GM19455 (cell line): ENCODE measurements at regions not wholly inside any gene's neighbourhood (a gene's known extent, or its start where the extent isn't known, plus 50 kb on each side); places are given as distances from the start of the nearest gene placed in this dataset.

Source experiments
- ATAC-seq: cut with Tn5 transposase; IDR thresholded peaks from one replicate; pipeline ENCODE4 v1.9.1; 2021; ENCODE audit not compliant: unreplicated experiment

- no peak for ATAC-seq
Observed at GRCh38 chr17:77867308-77867781, 91.2 kb upstream of the TNRC6C start.

- ATAC-seq: no peak
Observed at GRCh38 chr17:77867976-77868713, 90.4 kb upstream of the TNRC6C start.

GRCh38 chr17:77869041-77869599, 89.4 kb upstream of the TNRC6C start:
- no peak for ATAC-seq

- peak; percentile 79 for ATAC-seq
Observed at GRCh38 chr17:77869665-77870132, 88.8 kb upstream of the TNRC6C start.

GRCh38 chr17:77872199-77872598, 86.3 kb upstream of the TNRC6C start:
- ATAC-seq: no peak

- ATAC-seq: no peak
Observed at GRCh38 chr17:77872714-77873499, 85.6 kb upstream of the TNRC6C start.

GRCh38 chr17:77873500-77874302, 84.8 kb upstream of the TNRC6C start:
- ATAC-seq: no peak

- ATAC-seq: no peak
Observed at GRCh38 chr17:77874303-77875050, 84.0 kb upstream of the TNRC6C start.

GRCh38 chr17:77875051-77875780, 83.3 kb upstream of the TNRC6C start:
- ATAC-seq: no peak

- ATAC-seq: no peak
Observed at GRCh38 chr17:77875881-77876509, 82.5 kb upstream of the TNRC6C start.

GRCh38 chr17:77877036-77877435, 81.5 kb upstream of the TNRC6C start:
- ATAC-seq: no peak

- ATAC-seq: no peak
Observed at GRCh38 chr17:77877646-77878355, 80.7 kb upstream of the TNRC6C start.

- no peak for ATAC-seq
Observed at GRCh38 chr17:77879226-77879895, 79.1 kb upstream of the TNRC6C start.

- ATAC-seq: no peak
Observed at GRCh38 chr17:77879896-77880280, 78.6 kb upstream of the TNRC6C start.

GRCh38 chr17:77880711-77881450, 77.6 kb upstream of the TNRC6C start:
- no peak for ATAC-seq

GRCh38 chr17:77881545-77881944, 77.0 kb upstream of the TNRC6C start:
- peak; percentile 85 for ATAC-seq

- ATAC-seq: no peak
Observed at GRCh38 chr17:77882040-77882439, 76.5 kb upstream of the TNRC6C start.
